Activated naive CD8-positive, alpha-beta T cell treated with anti-CD3 and anti-CD28 coated beads, Interleukin-2, amount 50 U/mL, for 16 hours (primary cell): ENCODE measurements at regions not wholly inside any gene's neighbourhood (a gene's known extent, or its start where the extent isn't known, plus 50 kb on each side); places are given as distances from the start of the nearest gene placed in this dataset.

Experiments
- DNase-seq: peaks from one replicate; pipeline ENCODE4 v3.0.0-alpha.2; 2020; ENCODE audit warnings: low read depth, low spot score

DNA sequence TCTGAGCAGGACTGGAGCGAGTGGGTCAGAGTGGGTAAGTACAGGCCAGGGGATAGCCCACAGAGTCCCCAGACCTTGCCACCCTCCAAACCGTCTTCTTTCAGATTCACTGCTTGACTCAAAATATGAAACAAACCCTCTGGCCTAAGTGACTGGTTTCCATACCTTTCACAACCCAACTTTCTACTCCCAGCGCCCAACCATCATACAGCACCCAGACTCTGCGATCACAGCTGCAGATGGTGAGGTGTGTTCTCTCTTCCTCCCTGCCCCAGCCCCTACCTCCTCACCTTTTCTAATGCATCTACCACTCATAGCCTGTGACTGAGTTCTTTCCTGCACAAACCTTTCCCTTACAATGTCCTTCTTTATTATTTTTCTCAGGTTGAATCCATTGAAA lies 92.0 kb upstream of the CELF2 start:
- no peak for DNase-seq

DNA sequence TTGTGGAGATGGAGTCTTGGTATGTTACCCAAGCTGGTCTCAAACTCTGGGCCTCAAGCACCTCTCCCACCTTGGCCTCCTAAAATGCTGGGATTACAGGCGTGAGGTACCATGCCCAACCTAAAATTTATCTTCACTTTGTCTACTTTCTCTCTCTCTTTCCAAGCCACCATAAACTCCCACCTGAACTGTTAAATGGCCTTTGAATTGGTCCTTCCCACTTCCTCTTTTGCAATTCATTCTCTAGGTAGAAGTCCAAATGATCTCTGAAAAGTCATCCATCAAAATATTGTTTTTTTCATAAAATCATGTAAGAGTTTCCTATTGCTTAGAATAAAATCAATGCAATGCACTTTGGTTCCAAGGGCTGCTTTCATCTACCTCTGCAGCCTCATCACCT lies 90.1 kb upstream of the CELF2 start:
- DNase-seq = no peak

DNA sequence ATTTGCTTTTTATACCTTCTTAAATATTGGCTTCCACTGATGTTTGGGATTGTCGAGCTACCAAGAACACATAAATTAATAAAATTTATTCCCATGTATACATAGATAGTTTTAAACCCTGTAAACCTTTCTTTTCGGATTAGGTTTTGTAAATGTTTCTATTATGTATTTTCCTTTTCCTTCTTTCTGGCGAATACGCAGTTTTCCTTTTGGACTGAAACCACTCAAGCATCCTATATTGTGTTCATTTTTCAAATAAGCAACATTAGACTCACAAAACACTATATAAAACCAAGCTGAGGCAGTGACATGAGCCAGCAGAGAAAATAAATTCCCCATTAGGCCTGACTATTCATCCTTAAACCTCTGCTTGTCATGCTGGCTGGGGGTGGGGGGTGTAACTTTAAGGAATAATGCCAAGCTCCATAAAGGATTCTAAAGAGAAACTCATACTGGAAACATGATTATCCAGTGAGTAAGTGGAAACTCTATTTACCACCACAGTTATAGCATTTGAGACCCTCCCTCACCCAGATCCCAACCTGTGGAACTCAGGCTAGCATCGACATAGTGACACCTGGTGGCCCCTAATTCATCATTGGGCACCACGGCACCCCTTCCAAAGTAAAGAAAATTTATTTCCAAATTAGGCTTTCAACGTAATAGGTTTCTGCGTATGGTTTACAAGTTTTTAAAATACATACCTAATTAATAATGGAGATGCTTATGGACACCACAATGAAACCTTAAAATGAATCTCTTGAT lies 86.5 kb upstream of the CELF2 start:
- DNase-seq = no peak

DNA sequence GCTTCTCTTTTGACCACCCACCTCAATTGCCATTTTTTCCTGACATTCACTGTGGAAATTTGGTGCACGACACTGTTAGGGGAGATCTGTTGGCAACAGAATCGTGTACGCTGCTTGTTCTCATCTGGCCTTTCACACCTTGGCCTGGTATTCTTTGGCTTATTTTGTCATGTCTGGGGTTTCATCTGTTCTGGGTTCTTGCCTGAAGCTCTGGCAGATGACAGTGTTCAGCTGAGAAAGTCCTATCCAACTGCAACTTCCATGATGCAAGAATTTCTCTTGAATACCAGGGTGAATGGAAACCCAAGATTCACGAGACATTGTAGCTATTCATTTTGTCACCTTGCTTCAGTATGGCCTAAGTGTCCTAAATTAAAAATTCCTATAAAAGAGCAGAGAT lies 82.6 kb upstream of the CELF2 start:
- DNase-seq = no peak

DNA sequence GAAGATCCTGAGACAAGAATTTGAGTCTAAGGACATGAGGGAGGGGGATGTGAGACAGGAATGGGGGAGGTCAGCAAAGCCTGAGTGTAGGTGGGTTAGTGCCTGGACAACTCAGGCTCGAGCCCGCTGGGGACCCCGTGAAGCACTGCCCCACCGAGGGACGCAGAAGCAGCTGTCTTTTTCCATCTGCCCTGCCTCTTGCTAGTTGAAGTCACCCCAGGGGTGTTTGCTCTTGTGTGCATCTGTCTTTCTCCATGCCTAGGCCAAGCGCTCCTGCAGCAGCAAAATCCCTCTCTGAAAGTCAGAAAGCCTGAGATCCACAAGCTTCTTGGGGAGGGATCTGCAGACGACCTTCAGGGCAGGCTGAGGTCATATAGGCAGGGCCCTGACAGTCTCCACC lies 79.0 kb upstream of the CELF2 start:
- DNase-seq = no peak

DNA sequence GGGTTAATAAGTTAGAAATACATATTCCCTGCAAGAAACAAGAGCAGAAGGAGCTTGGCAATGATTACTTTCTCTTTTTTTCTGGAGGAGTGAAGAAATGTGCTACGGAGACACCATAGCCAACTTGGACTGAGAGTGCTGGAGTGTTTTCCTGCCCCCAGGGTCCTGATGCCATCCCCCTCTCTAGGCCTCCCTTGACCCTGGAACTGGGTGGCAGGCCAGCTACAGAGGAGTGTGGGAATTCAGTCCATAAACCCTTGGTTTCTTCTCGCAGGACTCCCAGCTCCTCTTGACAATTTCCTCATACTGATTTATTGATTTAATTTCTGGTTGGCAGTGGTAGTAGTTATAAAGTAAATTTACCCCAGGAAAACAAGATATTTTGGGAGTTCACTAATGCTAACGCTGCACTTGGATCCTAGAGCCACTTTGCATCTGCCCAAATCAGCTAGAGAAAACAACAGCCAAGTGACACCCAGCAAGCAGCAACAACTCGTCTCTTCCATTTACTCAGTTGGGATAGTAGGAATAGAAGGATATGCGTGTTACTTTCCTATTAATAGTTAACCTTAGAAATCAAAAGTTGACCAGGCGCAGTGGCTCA lies 76.4 kb upstream of the CELF2 start:
- DNase-seq = no peak

DNA sequence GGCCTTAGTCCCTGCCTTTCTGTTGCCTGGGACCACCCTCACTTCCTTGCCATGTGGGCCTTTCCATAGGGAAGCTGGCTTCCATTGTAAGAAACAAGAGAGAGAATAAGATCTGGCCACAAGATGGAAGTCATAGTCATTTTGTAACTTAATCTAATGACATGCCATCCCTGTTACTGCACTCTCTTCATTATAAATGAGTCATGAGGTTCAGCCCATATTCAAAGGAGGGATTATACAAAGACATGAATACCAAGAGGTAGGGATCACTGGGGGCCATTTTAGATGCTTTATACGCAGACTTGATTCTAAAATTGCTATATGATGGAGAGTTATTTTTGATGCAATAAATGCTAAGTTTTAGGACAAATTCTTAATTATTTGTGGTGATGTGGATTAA lies 75.2 kb upstream of the CELF2 start:
- no peak for DNase-seq

DNA sequence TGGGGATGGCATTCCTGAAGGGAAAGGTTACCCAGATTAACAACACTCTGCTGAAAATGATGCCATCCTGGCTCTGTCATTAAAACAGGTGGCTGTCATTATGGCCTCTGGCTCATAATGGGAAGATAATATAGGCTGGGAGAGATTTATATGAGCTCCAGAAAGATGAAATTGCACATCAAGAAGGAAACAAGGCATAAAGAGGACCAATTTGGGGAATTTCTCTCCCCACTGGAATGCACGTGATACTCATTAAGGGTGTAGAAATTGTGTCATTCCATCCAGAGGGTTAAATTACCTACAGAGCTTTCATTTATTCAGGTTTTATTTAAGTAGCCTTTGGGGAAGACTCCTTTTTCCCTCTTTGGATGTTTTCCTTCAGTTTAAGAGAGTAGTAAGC lies 71.6 kb upstream of the CELF2 start:
- no peak for DNase-seq

DNA sequence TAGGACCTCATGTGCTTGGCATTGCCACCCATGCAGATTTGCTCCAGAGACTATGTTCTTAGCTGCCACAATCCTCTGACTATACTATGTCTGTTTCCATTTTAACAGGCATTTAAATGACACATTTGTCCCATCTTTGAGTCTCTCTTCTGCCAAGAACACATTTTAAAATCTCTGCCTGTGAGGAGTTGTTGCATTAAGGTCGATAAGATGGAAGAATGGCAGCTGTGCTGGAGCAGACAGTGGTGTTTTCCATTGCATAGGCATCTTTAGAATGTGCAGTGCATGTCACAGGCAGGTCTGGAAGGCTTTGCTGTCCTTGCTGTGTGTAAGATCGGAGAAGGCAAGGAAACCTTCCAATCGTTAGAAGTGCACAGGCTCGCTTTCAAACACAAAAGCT lies 70.9 kb upstream of the CELF2 start:
- no peak for DNase-seq

DNA sequence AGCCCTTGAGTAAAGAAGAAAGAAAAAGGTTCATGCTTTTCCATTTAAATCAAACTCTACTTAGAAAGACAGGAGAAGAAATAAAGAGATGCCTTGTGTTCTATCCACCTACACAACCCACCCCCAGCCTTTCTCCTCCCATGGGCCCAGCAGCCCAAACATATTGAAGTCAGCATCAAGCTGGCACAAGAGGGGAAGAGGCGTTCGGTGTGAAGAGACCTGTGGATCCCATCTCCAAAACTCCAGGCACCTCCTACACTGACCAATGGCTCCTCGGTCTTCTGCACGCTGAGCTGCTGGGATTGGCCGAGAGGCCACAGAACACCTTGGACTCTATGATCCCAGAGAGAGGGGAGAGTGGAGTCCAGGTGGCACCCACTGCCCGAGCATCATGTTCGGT lies 66.0 kb upstream of the CELF2 start:
- no peak for DNase-seq

DNA sequence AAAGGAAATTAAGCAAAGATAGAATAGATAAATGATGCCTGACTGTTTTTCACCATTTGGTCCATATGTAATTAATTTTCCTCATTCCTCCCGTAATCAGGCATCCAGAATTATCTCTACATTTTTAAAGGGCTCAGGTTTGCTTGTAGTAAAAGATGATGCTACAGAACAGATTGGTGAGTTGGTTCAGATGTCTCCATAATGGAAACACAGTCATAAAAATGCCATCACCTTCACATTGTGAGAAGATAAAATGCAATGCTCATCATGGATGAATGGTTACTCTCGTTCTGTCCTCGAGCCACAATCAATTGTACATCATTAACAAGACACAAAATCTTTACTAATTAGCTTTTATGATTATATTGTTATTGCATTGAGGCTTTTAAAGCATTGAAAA lies 64.9 kb upstream of the CELF2 start:
- no peak for DNase-seq

DNA sequence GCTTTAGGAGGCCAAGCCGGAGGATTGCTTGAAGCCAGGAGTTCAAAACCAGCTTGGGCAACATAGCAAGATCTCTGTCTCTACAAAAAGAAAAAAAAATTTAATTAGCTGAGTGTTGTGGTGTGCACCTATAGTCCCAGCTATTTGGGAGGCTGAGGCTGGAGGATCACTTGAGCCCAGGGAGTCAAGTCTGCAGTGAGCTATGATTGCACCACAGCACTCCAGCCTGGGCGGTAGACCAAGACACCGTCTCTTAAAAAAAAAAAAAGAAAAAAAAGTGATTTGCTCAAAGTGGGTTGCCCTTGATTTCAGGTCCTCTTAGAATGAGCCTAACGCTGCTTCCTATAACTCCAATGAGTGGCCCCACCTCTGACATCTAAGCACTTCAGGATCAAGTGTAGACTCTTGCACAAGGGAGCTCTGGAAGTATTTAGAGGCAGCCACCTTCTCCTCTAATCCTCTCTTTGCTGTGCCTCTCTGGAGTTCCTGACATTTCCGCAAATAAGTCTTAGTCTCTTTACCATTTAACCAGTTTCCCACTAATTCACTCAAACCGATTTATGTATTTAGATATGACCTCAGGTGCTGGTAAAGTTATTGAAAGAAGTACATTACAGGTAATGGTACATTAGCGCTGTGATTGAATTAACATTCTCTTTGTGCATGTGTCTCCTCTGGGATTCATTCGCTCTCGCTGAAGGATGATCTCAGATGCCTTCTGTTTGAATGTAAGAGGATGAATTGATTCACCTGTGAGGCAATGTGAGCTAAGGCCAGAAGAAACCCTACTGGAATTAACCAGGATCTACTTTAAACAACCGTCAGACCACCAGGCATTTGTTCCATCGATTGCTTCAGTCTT lies 60.8 kb upstream of the CELF2 start:
- no peak for DNase-seq

DNA sequence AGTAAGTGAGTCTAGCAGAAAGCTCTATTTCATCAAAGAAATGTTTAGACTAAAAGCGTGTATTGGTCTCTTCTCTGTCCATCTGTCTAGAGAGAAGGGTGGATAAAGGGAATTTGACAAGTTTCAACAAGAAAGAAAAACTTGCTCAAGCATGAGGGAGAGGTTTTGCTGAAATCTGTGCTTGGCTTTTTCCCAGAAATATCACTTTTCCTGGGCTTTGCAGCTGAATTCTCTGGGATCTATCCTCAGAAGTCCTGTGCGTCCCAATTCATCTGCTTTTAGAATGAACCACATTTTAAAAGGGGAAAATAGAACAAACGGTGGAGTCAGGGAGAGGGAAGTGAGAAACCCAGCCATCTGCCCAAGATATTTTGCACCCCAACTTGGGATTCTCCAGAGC lies 59.6 kb upstream of the CELF2 start:
- no peak for DNase-seq

DNA sequence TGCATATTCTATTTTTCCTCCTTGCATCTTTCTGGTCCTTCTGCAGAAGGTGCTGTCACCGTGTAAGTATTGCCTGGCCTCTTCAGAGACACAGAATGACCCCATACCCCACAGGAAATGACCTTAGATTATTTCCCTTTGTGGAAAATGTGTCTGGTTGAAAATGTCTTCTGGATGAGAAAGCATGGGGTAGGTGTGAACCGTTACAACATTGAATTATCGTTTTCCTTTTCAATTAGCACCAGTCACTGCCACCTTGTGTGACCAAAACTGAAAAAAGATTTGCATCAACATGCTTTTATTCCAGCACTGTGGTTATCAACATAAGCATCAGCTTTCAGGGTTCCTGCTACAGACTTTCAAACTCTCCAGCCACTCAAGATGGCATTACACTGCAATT lies 58.0 kb upstream of the CELF2 start:
- no peak for DNase-seq

DNA sequence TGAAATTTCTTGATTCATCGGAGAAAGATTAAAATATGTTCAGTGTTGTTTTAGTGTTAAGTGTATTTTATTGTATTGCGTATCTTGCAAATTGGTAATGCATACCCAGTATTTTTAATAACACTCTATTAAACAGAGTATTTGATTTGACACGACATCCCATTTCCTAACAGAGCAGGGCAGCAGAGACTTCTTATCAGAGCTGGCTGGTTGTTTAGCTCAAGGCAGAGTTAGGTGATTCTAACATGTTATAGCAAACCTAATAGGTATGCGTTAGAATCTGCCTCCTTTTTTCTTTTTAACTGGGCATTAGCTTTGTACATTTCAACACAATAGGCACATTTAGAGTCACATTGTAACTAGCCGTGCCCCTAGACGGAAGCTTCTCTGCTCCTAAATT lies 57.1 kb upstream of the CELF2 start:
- no peak for DNase-seq

DNA sequence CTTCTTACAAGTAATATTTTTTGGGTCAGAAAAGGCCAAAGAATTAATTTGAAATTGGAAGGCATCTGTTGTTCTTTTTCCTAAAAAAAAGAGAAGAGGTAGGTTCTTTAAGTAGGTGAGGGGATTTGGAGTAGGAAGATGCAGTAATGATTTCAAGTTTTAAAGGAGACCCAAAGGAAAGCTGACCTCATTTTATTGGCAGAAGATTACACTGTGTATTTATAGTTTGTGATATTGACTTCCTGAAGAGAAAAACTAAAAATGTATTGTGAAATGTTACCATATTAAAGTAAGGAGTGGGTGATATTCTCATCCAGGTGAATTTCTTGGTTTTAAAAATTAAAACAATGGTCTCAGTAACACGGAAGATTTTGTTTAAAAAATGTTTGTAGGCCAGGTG lies 56.6 kb upstream of the CELF2 start:
- no peak for DNase-seq

DNA sequence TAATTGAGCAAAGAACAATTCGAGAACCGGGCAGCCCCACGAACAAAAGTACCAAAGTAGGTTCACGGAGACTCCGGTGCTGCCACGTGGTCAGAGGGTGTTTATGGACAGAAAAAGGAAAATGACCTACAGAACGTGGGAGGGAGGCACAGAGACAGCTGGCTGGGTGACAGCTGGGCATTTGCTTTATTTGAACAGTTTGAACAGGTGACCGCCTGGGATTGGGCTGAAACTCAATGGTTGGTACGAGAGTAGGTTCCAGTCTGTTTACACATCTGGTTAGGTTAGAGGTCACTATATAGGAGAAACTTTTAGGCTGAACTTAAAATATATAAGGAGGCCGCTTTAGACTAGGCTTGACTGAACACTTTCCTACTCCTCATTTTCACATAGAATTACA lies 50.6 kb upstream of the CELF2 start:
- no peak for DNase-seq

DNA sequence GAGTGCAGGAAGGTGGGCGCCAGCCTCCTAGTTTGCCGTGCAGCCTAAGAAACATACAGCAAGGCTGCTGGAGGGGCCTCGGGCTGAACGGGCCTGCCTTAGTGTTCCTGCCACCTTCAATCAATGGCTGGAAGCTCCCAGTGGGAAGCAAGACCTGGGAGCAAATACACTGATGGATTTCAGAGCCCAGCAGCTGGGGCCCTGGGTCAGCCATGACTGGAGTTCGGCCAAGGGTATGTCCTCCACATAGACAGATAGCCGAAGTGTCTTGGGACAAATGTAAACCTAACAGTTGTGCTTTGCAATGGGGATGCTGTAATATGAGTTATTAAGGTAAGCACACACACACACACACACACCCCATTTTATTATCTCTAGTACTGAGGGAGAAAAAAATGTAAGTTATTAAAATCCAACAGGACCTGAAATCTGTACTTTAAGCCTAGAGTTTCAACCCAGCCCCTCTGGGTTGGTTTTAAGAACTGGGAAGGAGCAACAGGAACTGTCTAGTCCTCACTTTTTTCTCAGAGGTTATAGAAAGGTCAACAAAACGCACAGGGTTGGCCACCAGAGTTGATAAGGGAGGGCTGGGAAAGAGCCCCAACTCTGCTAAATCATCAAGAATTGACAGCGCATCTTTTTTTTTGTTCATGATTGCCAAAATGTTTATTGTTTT lies 50.0 kb upstream of the CELF2 start:
- DNase-seq = no peak
